HL-60/S4 treated with phorbol 12-myristate 13-acetate at 8.2 ng/mL for 4 days and 3 days (cell line): ENCODE measurements at regions not wholly inside any gene's neighbourhood (a gene's known extent, or its start where the extent isn't known, plus 50 kb on each side); places are given as distances from the start of the nearest gene placed in this dataset.

Experiments used
- in situ Hi-C: fragments of 300-500 bp; cut with MboI; formaldehyde crosslinking; loops from 2 replicates; pipeline ENCODE4 v1.15.0; 2022; ENCODE audit warnings: low sequenced_read_pairs

- in situ Hi-C loops: no loop called here
These were observed 265.4 kb upstream of the B3GAT1 start for GRCh38 chr11:134677397-134677822.

DNA sequence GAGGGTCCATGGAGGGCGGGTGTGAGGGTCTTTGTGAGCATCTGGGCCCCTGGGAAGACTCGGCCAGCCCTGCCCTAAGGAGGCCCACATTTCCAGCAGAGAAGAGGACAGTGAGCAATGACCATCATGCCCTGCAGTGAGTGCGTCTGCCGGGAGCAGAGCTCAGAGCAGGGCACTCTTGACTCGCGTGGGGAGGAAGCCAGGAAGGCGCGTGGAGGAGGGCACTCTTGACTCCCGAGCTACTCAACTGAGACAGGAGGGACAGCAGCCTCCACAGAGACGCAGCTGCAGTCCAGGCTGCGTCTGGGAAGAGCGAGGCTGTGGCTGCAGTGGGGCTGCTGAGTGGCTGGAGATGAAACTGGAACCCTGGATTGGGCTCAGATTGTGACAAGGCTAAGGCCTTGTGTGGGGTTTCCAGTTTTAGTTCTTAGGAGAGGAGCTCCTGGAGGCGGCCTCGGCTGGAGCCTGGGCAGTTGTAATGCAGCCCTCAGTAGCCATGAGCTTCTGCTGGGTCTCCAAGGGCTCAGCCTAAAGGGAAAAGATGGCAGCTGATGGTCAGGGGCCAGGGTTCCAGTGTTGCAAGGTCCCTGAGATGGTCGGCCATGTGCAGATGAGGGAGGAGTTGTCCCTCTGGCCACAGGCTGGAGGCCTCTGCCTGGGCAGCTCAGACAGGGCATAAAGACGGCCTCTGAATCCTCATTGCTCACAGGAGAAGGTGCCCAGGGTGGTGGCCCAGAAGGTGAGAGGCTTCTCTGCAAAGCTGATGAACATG lies 264.7 kb upstream of the B3GAT1 start:
- in situ Hi-C loops: no loop called here

DNA sequence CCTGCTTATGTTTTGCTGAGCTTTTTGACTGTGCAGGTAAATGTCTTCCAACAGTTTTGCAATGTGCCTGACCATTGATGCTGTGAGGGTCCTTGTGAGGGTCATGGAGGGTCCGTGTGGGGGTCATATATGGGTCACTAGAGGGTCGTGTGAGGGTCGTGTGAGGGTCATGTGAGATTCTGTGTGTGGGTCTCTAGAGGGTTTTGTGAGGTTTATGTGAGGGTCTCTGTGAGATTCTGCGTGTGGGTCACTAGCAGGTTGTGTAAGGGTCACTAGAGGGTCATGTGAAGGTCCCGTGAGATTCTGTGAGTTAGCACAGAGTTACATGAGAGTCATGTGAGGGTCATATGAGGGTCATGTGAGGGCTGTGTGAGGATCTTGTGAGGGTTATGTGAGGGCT lies 263.9 kb upstream of the B3GAT1 start:
- in situ Hi-C loops: no loop called here

- in situ Hi-C loops: no loop called here
These were observed 262.9 kb upstream of the B3GAT1 start for GRCh38 chr11:134674974-134675373.

GRCh38 chr11:134670961-134671370 lies 258.9 kb upstream of the B3GAT1 start:
- in situ Hi-C loops: no loop called here

DNA sequence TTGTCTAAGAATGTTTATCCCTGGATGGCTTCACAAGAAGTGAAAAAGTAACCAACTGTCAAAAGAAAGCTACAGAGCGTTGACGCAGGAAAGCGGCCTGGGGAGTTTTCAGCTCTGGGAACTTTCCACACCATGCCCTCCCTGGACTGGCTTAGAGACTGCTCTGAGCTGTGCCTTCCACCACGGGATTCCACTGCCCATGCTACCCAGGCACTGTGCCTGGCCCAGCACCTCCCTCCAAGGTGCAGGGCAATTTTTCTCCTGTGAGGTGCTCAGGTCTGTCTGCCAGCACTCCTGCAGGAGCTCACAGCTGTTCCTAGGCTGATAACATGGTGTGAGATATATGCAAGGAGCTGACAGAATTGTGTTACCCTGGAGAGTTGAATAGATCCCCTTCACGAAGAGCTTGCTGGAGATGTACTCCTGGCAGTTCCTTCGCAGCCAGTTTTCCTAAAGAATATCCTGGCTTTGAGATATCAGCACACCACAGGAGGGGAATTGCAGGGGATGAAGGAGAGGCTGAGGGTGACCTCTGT lies 258.3 kb upstream of the B3GAT1 start:
- in situ Hi-C loops: no loop called here

DNA sequence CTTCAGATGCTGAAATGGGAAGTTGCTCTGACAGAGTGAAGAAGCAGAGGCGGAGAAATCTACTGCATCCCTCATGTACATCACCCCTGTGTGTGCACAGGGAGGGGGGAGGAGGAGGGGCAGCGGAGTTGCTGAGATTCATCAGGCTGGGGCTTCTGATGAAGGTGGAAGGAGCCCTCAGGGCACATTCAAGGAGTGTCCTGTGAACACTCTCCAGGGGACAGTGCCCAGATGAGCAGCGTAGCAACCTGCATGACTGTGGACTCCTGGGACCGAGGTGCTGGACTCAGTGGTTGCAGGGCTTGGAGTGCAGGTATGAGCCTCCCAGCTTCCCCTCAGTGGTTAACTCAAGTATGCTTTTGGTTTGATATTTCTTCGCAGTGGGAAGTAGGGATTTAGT lies 257.8 kb upstream of the B3GAT1 start:
- in situ Hi-C loops: no loop called here

DNA sequence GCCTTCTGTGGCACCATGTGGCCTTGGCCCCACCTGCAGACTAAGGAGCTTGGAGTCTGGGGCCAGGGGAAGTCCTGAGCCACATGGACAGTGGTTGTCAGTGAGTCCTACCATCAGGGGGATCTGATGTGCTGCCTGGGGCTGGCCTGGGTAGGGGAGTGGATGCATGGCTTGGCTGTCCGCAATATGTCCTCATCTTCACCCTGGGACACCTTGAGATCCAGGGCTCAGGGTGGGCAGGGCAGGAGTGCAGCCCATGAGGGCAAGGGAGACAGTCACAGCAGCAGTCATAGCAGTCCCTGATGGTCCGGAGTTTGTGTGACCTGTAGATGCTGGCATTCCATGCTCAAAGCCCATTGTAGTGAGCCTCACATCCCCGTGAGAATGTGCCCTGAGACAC lies 256.8 kb upstream of the B3GAT1 start:
- in situ Hi-C loops: no loop called here

GRCh38 chr11:134668076-134668475 lies 256.0 kb upstream of the B3GAT1 start:
- in situ Hi-C loops: no loop called here

GRCh38 chr11:134667505-134667904 lies 255.5 kb upstream of the B3GAT1 start:
- in situ Hi-C loops: no loop called here

- in situ Hi-C loops: no loop called here
These were observed 255.1 kb upstream of the B3GAT1 start for GRCh38 chr11:134667175-134667500.

- in situ Hi-C loops: no loop called here
These were observed 254.5 kb upstream of the B3GAT1 start for GRCh38 chr11:134666273-134667174.

DNA sequence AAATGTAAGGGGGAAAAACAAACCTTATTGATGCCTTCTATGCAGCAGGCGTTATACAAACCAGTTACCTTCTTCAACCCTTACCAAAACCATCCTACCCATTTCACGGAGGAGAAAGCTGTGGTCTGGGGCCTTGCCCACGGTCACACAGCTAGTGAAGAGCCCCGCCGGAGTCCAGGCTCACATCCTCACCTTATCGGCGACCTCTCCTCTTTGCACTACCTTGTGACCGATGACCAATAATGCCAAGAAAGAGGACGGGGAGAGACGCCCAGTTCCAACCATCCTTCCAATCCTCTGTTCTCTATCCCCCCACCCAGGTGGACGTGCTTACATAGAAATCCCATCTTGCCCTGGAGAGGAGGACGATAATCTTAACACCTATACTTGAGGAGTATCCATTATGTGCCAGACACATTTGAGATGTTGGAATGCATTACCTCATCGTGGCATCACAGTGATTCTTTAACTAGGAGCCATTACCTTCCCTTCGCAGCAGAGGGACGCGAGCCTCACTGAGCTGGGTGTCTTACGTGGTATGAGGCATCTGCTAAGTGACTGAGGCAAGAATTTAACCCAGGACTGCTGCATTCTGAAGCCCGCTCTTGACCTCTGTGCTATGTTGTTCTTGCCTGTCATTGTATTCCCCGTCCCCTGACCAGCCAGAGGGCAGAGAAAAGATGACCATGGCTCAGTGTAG lies 253.7 kb upstream of the B3GAT1 start:
- in situ Hi-C loops: no loop called here

DNA sequence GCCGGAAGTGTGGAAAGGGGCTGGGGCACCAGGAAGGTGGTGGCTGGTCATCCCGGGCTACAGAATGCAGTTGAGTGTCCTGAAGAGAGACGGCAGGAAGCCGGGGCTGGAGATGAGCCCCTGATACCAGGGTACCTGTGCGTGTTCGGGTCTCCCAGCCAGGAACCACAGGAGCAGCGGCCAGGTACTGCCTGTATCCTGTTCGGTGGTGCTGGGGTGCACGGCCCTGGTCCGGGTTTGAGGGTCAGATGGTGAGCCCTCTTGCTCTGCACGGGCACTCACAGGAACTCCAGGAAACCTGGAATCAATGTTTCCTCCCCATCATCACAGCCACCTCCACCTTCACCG lies 253.1 kb upstream of the B3GAT1 start:
- in situ Hi-C loops: no loop called here

GRCh38 chr11:134664447-134665187 lies 252.6 kb upstream of the B3GAT1 start:
- in situ Hi-C loops: no loop called here

DNA sequence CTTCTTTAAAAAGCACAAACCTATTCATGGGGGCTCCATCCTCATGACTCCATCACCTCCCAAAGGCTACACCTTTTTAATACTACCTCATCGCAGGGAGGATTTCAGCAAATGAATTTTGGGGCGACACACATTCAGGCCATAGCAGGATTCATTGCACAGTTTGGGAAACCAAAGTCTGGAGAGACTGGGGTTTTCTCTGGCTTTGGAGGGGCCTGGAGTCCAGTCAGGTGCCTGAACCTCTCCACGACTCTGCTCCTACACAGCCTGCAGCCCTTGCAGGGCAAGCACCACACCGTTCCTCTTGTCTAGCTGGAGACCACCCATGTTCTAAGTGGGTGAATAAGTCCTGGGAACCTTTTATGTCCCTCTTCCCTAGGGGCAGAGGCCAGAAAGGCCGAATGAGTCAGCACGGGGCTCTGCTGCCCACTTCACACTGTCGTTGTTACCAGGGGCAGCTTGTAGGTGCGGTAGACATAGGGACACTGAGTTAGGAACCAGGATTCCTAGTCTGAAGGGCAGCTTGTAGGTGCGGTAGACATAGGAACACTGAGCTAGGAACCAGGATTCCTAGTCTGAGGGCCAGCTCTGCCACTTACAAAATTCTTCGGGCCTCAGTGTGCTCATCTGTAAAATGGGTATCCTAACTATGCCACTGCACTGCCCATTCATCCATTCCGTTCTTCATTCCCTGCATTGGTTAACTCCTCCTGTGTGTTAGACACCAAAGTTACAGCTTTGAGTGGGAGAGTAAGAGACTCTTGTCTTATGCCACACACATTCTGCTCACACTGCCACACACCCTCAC lies 251.7 kb upstream of the B3GAT1 start:
- in situ Hi-C loops: no loop called here

DNA sequence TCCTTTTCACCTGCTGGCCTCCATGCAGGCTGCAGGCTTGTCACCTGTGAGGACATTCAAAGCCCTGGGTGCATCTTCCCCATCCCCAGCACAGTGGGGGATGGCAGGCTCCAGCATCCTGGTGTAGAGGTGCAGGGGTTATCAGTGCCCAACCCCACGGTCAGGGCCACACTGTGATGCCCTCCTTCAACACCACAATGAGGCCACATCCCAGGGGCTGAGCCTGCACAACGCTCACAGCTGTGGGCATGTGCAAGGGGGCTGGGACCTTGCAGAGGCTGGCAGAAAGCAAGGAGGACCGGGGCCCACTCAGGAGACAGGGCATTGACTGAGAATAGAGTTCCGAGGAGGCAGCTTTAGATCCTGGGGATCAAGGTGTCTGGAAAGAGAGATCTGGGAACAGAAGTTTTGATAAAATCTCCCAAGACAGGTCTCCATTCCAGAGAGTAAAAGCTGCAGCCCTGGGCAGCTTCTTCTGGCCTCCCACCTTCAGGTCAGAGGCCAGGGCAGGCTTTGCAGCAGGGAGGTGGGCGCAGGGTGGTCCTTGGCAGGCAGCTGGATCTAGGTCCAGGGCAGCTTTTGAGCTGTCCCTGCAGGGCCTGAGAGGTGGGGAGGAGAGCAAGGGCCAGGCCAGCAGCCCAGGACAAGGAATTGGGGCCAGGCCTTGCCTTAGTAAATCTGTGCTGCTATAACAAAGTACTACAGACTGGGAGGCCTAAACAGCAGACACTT lies 250.8 kb upstream of the B3GAT1 start:
- in situ Hi-C loops: no loop called here

DNA sequence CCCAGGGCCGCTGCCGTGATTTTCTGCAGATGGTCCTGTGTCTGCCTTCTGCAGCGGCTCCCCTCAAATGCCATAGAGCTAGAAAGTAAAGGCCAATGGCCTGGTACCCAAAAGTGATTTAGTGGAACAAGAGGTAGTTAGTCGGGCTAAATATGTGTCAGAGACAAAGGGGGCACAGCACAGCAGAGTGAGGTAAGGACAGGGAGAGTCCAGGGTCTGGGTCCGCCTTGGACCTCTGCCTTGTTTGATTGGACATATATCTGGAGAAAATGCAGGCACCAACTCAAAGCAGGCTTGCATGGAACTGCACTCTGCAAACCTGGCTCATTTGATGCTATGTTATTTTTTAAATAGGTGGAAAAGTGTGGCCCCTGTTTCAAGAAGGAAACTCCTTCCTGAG lies 249.6 kb upstream of the B3GAT1 start:
- in situ Hi-C loops: no loop called here

DNA sequence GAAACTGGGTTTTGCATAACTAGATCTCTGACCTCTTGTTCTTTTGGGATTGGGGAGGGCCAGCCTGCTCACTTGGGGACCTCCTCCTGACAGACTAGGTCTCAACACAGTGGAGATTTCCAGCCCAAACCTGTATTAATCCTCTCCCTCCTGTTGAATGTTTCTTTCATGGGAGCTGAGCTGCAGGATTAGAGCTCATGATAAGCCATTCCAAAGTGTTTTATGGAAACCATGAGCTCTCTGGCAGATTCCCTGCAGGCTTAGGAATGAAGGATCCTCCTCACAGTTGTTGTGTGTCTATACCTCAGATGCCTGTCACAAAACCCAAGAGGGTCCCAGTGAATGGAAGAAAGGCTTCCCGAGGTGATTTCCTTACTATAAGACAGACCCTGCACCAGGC lies 248.4 kb upstream of the B3GAT1 start:
- in situ Hi-C loops: no loop called here
